Endothelial cell of umbilical vein (primary cell): ENCODE measurements at regions not wholly inside any gene's neighbourhood (a gene's known extent, or its start where the extent isn't known, plus 50 kb on each side); places are given as distances from the start of the nearest gene placed in this dataset.

Experiments used
- BruUV-seq: library from RNA; stranded (reverse); fragments of 400-500 nt; replicated peaks from 2 replicates; lab custom pipeline; 2021; lab: Mats Ljungman, UMichigan
- CTCF ChIA-PET: fragments of 300-600, 350-600 bp; sonication (Branson Sonifier 250); formaldehyde crosslinking; loops from one replicate; lab custom pipeline; 2021; ENCODE audit warnings: antibody characterized with exemption, inconsistent platforms; lab: Charles Lee
- POLR2A ChIA-PET: fragments of 300-600, 350-600 bp; sonication (Branson Sonifier 250); formaldehyde crosslinking; loops from one replicate; lab custom pipeline; 2021; ENCODE audit warnings: antibody characterized with exemption, inconsistent platforms; lab: Charles Lee
- DNase-seq: peaks from one replicate; pipeline ENCODE4 v3.0.0-alpha.2; 2011; ENCODE audit warnings: low read depth, low spot score
- FAIRE-seq: peaks from 2 replicates; lab custom pipeline; 2011; peaks lifted over from hg19 to GRCh38; lab: Jason Lieb, UNC
- H2AFZ ChIP-seq: 2 replicates; pipeline ENCODE4 v1.6.0; 2012; ENCODE audit warnings: low read depth, low read length, control low read depth, inconsistent platforms
- H3K27ac ChIP-seq: 2 replicates; pipeline ENCODE4 v1.5.1; 2011; ENCODE audit warnings: low read depth, mild to moderate bottlenecking, control low read depth, low read length, moderate library complexity; ENCODE audit not compliant: insufficient read depth
- H3K27me3 ChIP-seq, 2 experiments: 2 replicates each; pipeline versions ENCODE4 v1.6.0 to v1.6.1; 2011; ENCODE audit warnings: low read length in 2 of 2, mixed read lengths in 1 of 2; ENCODE audit not compliant: control insufficient read depth in 2 of 2, insufficient read depth in 2 of 2
- H3K36me3 ChIP-seq, 2 experiments: 2 replicates in 1 of 2; 3 replicates in 1 of 2; pipeline ENCODE4 v1.5.1; 2011; ENCODE audit warnings: low read length in 2 of 2, mild to moderate bottlenecking in 1 of 2, moderate library complexity in 1 of 2; ENCODE audit not compliant: control insufficient read depth in 2 of 2, insufficient read depth in 2 of 2; ENCODE audit errors: extremely low read depth in 1 of 2
- H3K4me1 ChIP-seq: 3 replicates; pipeline ENCODE4 v1.5.1; 2011; ENCODE audit warnings: mild to moderate bottlenecking, low read length; ENCODE audit not compliant: control insufficient read depth, insufficient read depth; ENCODE audit errors: extremely low read depth
- H3K4me2 ChIP-seq: 2 replicates; pipeline ENCODE4 v1.6.1; 2011; ENCODE audit warnings: low read length, control low read depth, mixed read lengths; ENCODE audit not compliant: insufficient read depth
- H3K4me3 ChIP-seq, 3 experiments: fragments of 200-600 bp in 1 of 3; sonication (generic), shearing (Covaris generic) in 1 of 3; replicated peaks in 1 of 3; 2 replicates each; pipeline ENCODE4 v1.5.1; 2011 to 2016; ENCODE audit warnings: control low read depth in 3 of 3, low read length in 3 of 3, mild to moderate bottlenecking in 2 of 3, inconsistent platforms in 1 of 3, low read depth in 1 of 3, moderate library complexity in 1 of 3; ENCODE audit not compliant: insufficient read depth in 1 of 3
- H3K79me2 ChIP-seq: 2 replicates; pipeline ENCODE4 v1.6.0; 2012; ENCODE audit warnings: low read length, inconsistent platforms; ENCODE audit not compliant: control insufficient read depth, insufficient read depth
- H3K9ac ChIP-seq: replicated peaks from 2 replicates; pipeline ENCODE3; 2011; ENCODE audit warnings: low read length, control low read depth; ENCODE audit not compliant: insufficient read depth; ENCODE audit errors: extremely low read depth
- H3K9me1 ChIP-seq: replicated peaks from 3 replicates; pipeline ENCODE4 v1.6.0; 2011; ENCODE audit warnings: mild to moderate bottlenecking, low read length; ENCODE audit not compliant: control insufficient read depth, insufficient read depth; ENCODE audit errors: extremely low read depth
- H3K9me3 ChIP-seq: replicated peaks from 2 replicates; pipeline ENCODE4 v1.5.1; 2012; ENCODE audit warnings: low read length, inconsistent platforms; ENCODE audit not compliant: control insufficient read depth, insufficient read depth
- H4K20me1 ChIP-seq: replicated peaks from 2 replicates; pipeline ENCODE3; 2011; ENCODE audit warnings: mild to moderate bottlenecking, low read length; ENCODE audit not compliant: control insufficient read depth, insufficient read depth; ENCODE audit errors: extremely low read depth
- EZH2 ChIP-seq: IDR thresholded peaks from 2 replicates; pipeline ENCODE4 v1.6.1; 2012; ENCODE audit warnings: borderline replicate concordance, low read depth, mild to moderate bottlenecking, moderate library complexity, low read length, inconsistent platforms; ENCODE audit not compliant: severe bottlenecking
- FOS ChIP-seq: IDR thresholded peaks from 2 replicates; pipeline ENCODE4 v1.6.1; 2011; ENCODE audit warnings: mild to moderate bottlenecking, low read length, moderate library complexity, borderline replicate concordance; ENCODE audit not compliant: insufficient read depth
- GATA2 ChIP-seq: IDR thresholded peaks from 2 replicates; pipeline ENCODE4 v1.7.0; 2011; ENCODE audit warnings: low read depth, mild to moderate bottlenecking, moderate library complexity, mixed read lengths, low read length; ENCODE audit not compliant: insufficient read length, insufficient read depth
- JUN ChIP-seq: IDR thresholded peaks from 2 replicates; pipeline ENCODE4 v1.6.1; 2011; ENCODE audit warnings: borderline replicate concordance, low read depth; ENCODE audit not compliant: insufficient read length, insufficient read depth
- MYC ChIP-seq: IDR thresholded peaks from one replicate; pipeline ENCODE4 v1.6.1; 2011; ENCODE audit warnings: mild to moderate bottlenecking, low read depth, low read length
- POLR2A ChIP-seq: IDR thresholded peaks from 2 replicates; pipeline ENCODE4 v1.6.1; 2012; ENCODE audit warnings: low read depth, mild to moderate bottlenecking, control low read depth, low read length
- POLR2AphosphoS5 ChIP-seq: IDR thresholded peaks from 2 replicates; pipeline ENCODE4 v1.6.1; 2012; ENCODE audit warnings: low read depth, mild to moderate bottlenecking, control low read depth, low read length, moderate library complexity; ENCODE audit not compliant: insufficient read depth
- dilution Hi-C: fragments of 300-500 bp; cut with MboI; formaldehyde crosslinking; loops from one replicate; pipeline ENCODE4 v1.15.0; 2019; ENCODE audit warnings: low sequenced_read_pairs; ENCODE audit not compliant: extremely low pct_ligation_motif_present
- intact Hi-C: fragments of 100-400 bp; cut with micrococcal nuclease; formaldehyde crosslinking; loops from one replicate; pipeline ENCODE4 v1.10.0; 2022
- TF ChIP-seq, protein P1 (sequence below): IDR thresholded peaks from 2 replicates; pipeline ENCODE4 v1.6.1; 2011; ENCODE audit not compliant: insufficient read depth, insufficient read length
- TF ChIP-seq, protein P2 (sequence below), 2 donors: IDR thresholded peaks; 1 replicate in 1 of 2; 2 replicates in 1 of 2; pipeline ENCODE4 v1.5.1; 2011; ENCODE audit warnings: low read length in 2 of 2, mild to moderate bottlenecking in 2 of 2, moderate library complexity in 2 of 2, control low read depth in 1 of 2, inconsistent platforms in 1 of 2, low read depth in 1 of 2; ENCODE audit not compliant: insufficient read depth in 1 of 2; ENCODE audit errors: extremely low read depth in 1 of 2

- H3K79me2 ChIP-seq, result no peaks in the 10 kb centered on the region
- intact Hi-C loops (no loop called here), dilution Hi-C loops (no loop called here)
- no peak overlapping the region for H3K9ac ChIP-seq
- no peak overlapping the region for H3K4me3 ChIP-seq
- H4K20me1 ChIP-seq, result no peaks in the 10 kb centered on the region
- FAIRE-seq (no peak), DNase-seq (no peak)
- no peak overlapping the region for H3K4me2 ChIP-seq
- CTCF ChIA-PET, result interaction anchor here (1.2 to 1.4 kb wide), 2 partner anchors 30 to 148 kb away, joined by 3 read pairs; no protein-coding TSS in a partner anchor
- no peak overlapping the region for H3K27ac ChIP-seq
- H3K4me1 ChIP-seq, result no peaks in the 10 kb centered on the region
- no peak overlapping the region for H2AFZ ChIP-seq
- H3K27me3 ChIP-seq, result peaks cover 3 to 15% of the 10 kb centered on the region in 2 experiments
- POLR2A ChIA-PET, result no interaction called here
- no peaks in the 10 kb centered on the region for H3K9me3 ChIP-seq
- BruUV-seq, result no TSS peak
- H3K36me3 ChIP-seq, result no peaks in the 10 kb centered on the region
- no peaks in the 10 kb centered on the region for H3K9me1 ChIP-seq
- TF ChIP-seq GATA2 (no peak), POLR2AphosphoS5 (no peak), JUN (no peak), FOS (no peak), EZH2 (no peak), MYC (no peak), POLR2A (no peak)
- TF ChIP-seq, protein P1, sequence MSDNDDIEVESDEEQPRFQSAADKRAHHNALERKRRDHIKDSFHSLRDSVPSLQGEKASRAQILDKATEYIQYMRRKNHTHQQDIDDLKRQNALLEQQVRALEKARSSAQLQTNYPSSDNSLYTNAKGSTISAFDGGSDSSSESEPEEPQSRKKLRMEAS, result no peak
- TF ChIP-seq, protein P2, sequence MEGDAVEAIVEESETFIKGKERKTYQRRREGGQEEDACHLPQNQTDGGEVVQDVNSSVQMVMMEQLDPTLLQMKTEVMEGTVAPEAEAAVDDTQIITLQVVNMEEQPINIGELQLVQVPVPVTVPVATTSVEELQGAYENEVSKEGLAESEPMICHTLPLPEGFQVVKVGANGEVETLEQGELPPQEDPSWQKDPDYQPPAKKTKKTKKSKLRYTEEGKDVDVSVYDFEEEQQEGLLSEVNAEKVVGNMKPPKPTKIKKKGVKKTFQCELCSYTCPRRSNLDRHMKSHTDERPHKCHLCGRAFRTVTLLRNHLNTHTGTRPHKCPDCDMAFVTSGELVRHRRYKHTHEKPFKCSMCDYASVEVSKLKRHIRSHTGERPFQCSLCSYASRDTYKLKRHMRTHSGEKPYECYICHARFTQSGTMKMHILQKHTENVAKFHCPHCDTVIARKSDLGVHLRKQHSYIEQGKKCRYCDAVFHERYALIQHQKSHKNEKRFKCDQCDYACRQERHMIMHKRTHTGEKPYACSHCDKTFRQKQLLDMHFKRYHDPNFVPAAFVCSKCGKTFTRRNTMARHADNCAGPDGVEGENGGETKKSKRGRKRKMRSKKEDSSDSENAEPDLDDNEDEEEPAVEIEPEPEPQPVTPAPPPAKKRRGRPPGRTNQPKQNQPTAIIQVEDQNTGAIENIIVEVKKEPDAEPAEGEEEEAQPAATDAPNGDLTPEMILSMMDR (IDR thresholded peaks at IDR 0.05; ENCODE audit: extremely low read depth in 1 of 2, insufficient read depth in 1 of 2, low read depth in 1 of 2, low read length in 2 of 2), result no peak
Measured at GRCh38 chr2:15819562-15820256, 120.6 kb upstream of the MYCN start.
